GM23338 (cell line): ENCODE measurements at regions not wholly inside any gene's neighbourhood (a gene's known extent, or its start where the extent isn't known, plus 50 kb on each side); places are given as distances from the start of the nearest gene placed in this dataset.

ENCODE experiments used
- ATAC-seq: fragments of 200-7000 bp; cut with Tn5 transposase; 3 replicates; pipeline ENCODE4 v1.9.1; 2020
- DNase-seq: peaks from one replicate; pipeline ENCODE4 v3.0.0-alpha.2; 2015; ENCODE audit warnings: low spot score
- H2AFZ ChIP-seq: fragments of 200-600 bp; sonication (generic); 2 replicates; pipeline ENCODE4 v1.8.0; 2016; ENCODE audit warnings: antibody characterized with exemption, mild to moderate bottlenecking, moderate library complexity
- H3F3A ChIP-seq: fragments of 200-600 bp; sonication (generic); replicated peaks from 2 replicates; pipeline ENCODE4 v1.8.0; 2017; ENCODE audit warnings: antibody characterized with exemption, mixed run types, low read depth
- H3K27ac ChIP-seq: fragments of 200-600 bp; sonication (generic); 2 replicates; pipeline ENCODE4 v1.6.1; 2016; ENCODE audit warnings: low read depth
- H3K27me3 ChIP-seq: fragments of 200-600 bp; sonication (generic); 2 replicates; pipeline ENCODE4 v1.8.0; 2016; ENCODE audit warnings: mild to moderate bottlenecking, mixed run types, moderate library complexity; ENCODE audit not compliant: insufficient read depth
- H3K36me3 ChIP-seq: fragments of 200-600 bp; sonication (generic); 2 replicates; pipeline ENCODE4 v1.8.0; 2016; ENCODE audit warnings: mild to moderate bottlenecking; ENCODE audit not compliant: insufficient read depth
- H3K4me1 ChIP-seq: fragments of 200-600 bp; sonication (generic); 2 replicates; pipeline ENCODE4 v1.8.0; 2016; ENCODE audit warnings: mild to moderate bottlenecking, moderate library complexity; ENCODE audit not compliant: insufficient read depth
- H3K4me2 ChIP-seq: fragments of 200-600 bp; sonication (generic); 2 replicates; pipeline ENCODE4 v1.7.1; 2017; ENCODE audit warnings: mixed run types
- H3K4me3 ChIP-seq: fragments of 200-600 bp; sonication (generic); 2 replicates; pipeline ENCODE4 v1.6.1; 2016; ENCODE audit warnings: mixed run types
- H3K79me2 ChIP-seq: fragments of 200-600 bp; sonication (generic); replicated peaks from 2 replicates; pipeline ENCODE4 v1.8.0; 2017; ENCODE audit warnings: mild to moderate bottlenecking; ENCODE audit not compliant: insufficient read depth
- H3K9me2 ChIP-seq: fragments of 200-600 bp; sonication (generic); 2 replicates; pipeline ENCODE4 v1.8.0; 2017; ENCODE audit not compliant: insufficient read depth
- H4K20me1 ChIP-seq: fragments of 200-600 bp; sonication (generic); replicated peaks from 2 replicates; pipeline ENCODE4 v1.8.0; 2017; ENCODE audit warnings: mild to moderate bottlenecking; ENCODE audit not compliant: insufficient read depth
- H3K27ac Mint-ChIP-seq: 2 replicates; pipeline ENCODE4 v1.8.0; 2020; ENCODE audit warnings: inconsistent platforms, mild to moderate bottlenecking, moderate library complexity, mixed read lengths
- H3K27me3 Mint-ChIP-seq: 3 replicates; pipeline ENCODE4 v1.8.0; 2022; ENCODE audit warnings: low read depth, mild to moderate bottlenecking, moderate library complexity, mixed read lengths, inconsistent platforms; ENCODE audit not compliant: insufficient read depth, poor library complexity
- H3K36me3 Mint-ChIP-seq: 3 replicates; pipeline ENCODE4 v1.8.0; 2021; ENCODE audit warnings: low read depth, mild to moderate bottlenecking, inconsistent platforms, moderate library complexity, mixed read lengths
- H3K4me1 Mint-ChIP-seq: 3 replicates; pipeline ENCODE4 v1.8.0; 2020; ENCODE audit warnings: mild to moderate bottlenecking, inconsistent platforms, mixed read lengths
- H3K4me3 Mint-ChIP-seq: 3 replicates; pipeline ENCODE4 v1.8.0; 2021; ENCODE audit warnings: moderate library complexity, mild to moderate bottlenecking, inconsistent platforms, mixed read lengths
- H3K9me3 Mint-ChIP-seq: 3 replicates; pipeline ENCODE4 v1.8.0; 2020; ENCODE audit warnings: moderate library complexity, mild to moderate bottlenecking, inconsistent platforms, mixed read lengths
- CREB1 ChIP-seq: fragments of 250-450 bp; sonication (Bioruptor Pico); IDR thresholded peaks from 2 replicates; pipeline ENCODE4 v1.5.0; 2020; ENCODE audit warnings: low read depth, mild to moderate bottlenecking, moderate library complexity
- CTCF ChIP-seq, 2 experiments: fragments of 200-600 bp in 1 of 2; sonication (generic) in 1 of 2; conservative IDR thresholded peaks; 2 replicates each; pipeline versions ENCODE4 v1.5.1 to v1.6.1; 2016 to 2017; ENCODE audit warnings: antibody characterized with exemption in 2 of 2, low read depth in 2 of 2, mild to moderate bottlenecking in 2 of 2, moderate library complexity in 1 of 2
- ETS1 ChIP-seq: IDR thresholded peaks from 2 replicates; pipeline ENCODE4 v1.6.1; 2016; ENCODE audit warnings: antibody characterized with exemption
- JUNB ChIP-seq: IDR thresholded peaks from one replicate; pipeline ENCODE4 v1.6.1; 2016; ENCODE audit warnings: antibody characterized with exemption; ENCODE audit not compliant: unreplicated experiment
- NANOG ChIP-seq: IDR thresholded peaks from 2 replicates; pipeline ENCODE4 v1.6.1; 2016; ENCODE audit warnings: antibody characterized with exemption, borderline replicate concordance
- REST ChIP-seq: IDR thresholded peaks from one replicate; pipeline ENCODE4 v1.6.1; 2018; ENCODE audit warnings: antibody characterized with exemption; ENCODE audit not compliant: unreplicated experiment
- STAT1 ChIP-seq: IDR thresholded peaks from one replicate; pipeline ENCODE4 v1.6.1; 2016; ENCODE audit warnings: antibody characterized with exemption; ENCODE audit not compliant: unreplicated experiment
- ZNF114 ChIP-seq: fragments of 250-450 bp; sonication (Bioruptor Pico); IDR thresholded peaks from 2 replicates; pipeline ENCODE4 v1.5.0; 2020; ENCODE audit warnings: mild to moderate bottlenecking, moderate library complexity
- ZNF331 ChIP-seq: fragments of 250-450 bp; sonication (Bioruptor Pico); IDR thresholded peaks from 2 replicates; pipeline ENCODE4 v1.5.0; 2020; ENCODE audit warnings: low read depth, mild to moderate bottlenecking, moderate library complexity
- ZNF462 ChIP-seq: fragments of 250-450 bp; sonication (Bioruptor Pico); IDR thresholded peaks from 2 replicates; pipeline ENCODE4 v1.5.0; 2020; ENCODE audit warnings: mild to moderate bottlenecking, moderate library complexity

GRCh38 chr15:24878153-24878552 lies 76.6 kb upstream of the SNRPN start:
- peak; percentile 29 for DNase-seq
- peaks cover 13% of the 10 kb centered on the region for H3K4me1 Mint-ChIP-seq
- no peak overlapping the region for H3K27ac Mint-ChIP-seq
- H3K9me3 Mint-ChIP-seq: peaks cover 57% of the 10 kb centered on the region
- Histone ChIP-seq H3K4me1 (peaks cover 11% of the 10 kb centered on the region), H3K4me3 (no peak overlapping the region), H3K79me2 (peaks cover 6% of the 10 kb centered on the region; the same call in 1 of the 2 replicates), H3K27ac (no peak overlapping the region), H2AFZ (0 out of 2 replicates have a peak overlapping the region, but pooled peaks have one; percentile 4), H3F3A (no peaks in the 10 kb centered on the region), H3K9me2 (no peaks in the 10 kb centered on the region), H3K27me3 (no peaks in the 10 kb centered on the region), H3K36me3 (no peaks in the 10 kb centered on the region), H3K4me2 (no peak overlapping the region), H4K20me1 (no peaks in the 10 kb centered on the region)
- H3K4me3 Mint-ChIP-seq: no peak overlapping the region
- H3K27me3 Mint-ChIP-seq: peaks cover 3% of the 10 kb centered on the region
- TF ChIP-seq REST (no peak), CTCF (conservative IDR thresholded peaks at IDR 0.05; ENCODE audit: low read depth in 2 of 2) (no peak), ZNF114 (CRISPR knock-in tag) (no peak), ZNF462 (CRISPR knock-in tag) (no peak), NANOG (no peak), ZNF331 (CRISPR knock-in tag) (no peak), ETS1 (no peak), JUNB (no peak), STAT1 (no peak), CREB1 (CRISPR knock-in tag) (no peak)
- H3K36me3 Mint-ChIP-seq: peaks cover 25% of the 10 kb centered on the region; the same call in 2 of the 3 replicates
- ATAC-seq: peak; percentile 70
